ENCODE measurements at regions not wholly inside any gene's neighbourhood (a gene's known extent, or its start where the extent isn't known, plus 50 kb on each side); places are given as distances from the start of the nearest gene placed in this dataset.

DNA sequence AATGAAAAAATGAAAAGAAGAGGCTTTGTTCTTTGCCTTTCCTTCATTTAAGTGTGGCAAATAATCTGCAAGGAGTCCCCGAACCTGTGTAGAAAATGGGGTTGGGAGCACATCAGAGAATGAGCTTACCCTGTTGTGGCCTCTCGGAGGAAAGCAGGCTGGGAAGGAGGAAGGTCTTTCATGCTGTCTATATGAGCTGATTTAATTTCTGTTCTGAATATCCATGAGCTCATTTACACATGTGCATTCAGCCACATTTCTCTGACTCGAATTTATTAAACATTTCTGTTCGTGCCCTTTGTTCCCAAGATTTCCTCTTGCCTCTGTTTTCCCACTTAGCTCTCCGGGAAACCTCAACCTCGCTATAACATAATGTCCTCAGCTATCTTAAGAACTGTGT, 584.4 kb upstream of the CDH4 start:
- no peak for DNase-seq (ENCODE audit: low read depth, low spot score)

- DNase-seq (ENCODE audit: low read depth, low spot score) = no peak
Observed at GRCh38 chr20:60669211-60669610, 582.9 kb upstream of the CDH4 start.

GRCh38 chr20:60676011-60676410, 576.0 kb upstream of the CDH4 start:
- no peak for DNase-seq (ENCODE audit: low read depth, low spot score)

- DNase-seq (ENCODE audit: low read depth, low spot score) = no peak
Observed at GRCh38 chr20:60677819-60678218, 574.2 kb upstream of the CDH4 start.

- no peak for DNase-seq (ENCODE audit: low read depth, low spot score)
Observed at GRCh38 chr20:60680554-60680953, 571.5 kb upstream of the CDH4 start.

DNA sequence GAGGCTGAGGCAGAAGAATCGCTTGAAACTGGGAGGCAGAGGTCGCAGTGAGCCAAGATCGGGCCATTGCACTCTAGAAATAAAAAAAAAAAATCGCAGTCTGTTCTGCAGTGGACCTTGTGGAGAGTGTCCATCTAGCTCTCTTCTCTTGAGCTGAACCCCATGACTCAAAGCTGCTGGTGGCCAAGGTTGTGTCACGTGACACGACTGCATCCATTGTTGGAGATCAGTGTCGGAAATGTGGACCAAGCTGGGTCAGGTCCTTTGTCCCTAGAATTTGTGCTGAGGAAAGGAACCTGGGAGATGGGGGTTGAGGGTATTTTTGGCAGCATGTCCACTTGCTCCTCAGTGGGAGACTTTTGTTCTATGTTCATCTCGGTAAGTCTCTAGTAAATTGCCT, 564.8 kb upstream of the CDH4 start:
- no peak for DNase-seq (ENCODE audit: low read depth, low spot score)

GRCh38 chr20:60690771-60691170, 561.3 kb upstream of the CDH4 start:
- DNase-seq (ENCODE audit: low read depth, low spot score) = no peak

DNA sequence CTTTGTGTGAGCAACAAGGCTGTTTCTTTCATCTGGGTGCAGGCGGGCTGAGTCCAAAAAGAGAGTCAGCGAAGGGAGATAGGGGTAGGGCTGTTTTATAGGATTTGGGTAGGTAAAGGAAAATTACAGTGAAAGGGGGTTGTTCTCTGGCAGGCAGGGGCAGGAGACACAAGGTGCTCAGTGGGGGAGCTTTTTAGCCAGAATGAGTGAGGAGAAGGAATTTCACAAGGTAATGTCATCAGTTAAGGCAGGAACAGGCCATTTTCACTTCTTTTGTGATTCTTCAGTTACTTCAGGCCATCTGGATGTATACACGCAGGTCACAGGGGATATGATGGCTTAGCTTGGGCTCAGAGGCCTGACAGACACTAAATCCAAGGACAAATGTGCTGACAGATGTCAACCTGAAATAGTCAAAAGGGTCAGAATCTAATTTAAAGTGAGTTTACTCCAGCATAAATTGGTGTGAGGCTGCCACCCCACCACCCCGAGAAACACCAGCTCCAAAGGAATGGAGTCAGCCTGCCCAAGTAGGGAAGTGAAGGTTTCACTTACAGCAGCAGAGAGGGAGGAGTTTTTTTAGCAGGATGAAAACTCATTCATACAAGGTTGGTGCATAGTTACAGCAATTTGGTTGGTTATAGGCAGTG, 560.0 kb upstream of the CDH4 start:
- DNase-seq (ENCODE audit: low read depth, low spot score) = no peak

GRCh38 chr20:60693496-60694133, 558.4 kb upstream of the CDH4 start:
- DNase-seq (ENCODE audit: low read depth, low spot score) = no peak

GRCh38 chr20:60694763-60695162, 557.3 kb upstream of the CDH4 start:
- DNase-seq (ENCODE audit: low read depth, low spot score) = no peak

DNA sequence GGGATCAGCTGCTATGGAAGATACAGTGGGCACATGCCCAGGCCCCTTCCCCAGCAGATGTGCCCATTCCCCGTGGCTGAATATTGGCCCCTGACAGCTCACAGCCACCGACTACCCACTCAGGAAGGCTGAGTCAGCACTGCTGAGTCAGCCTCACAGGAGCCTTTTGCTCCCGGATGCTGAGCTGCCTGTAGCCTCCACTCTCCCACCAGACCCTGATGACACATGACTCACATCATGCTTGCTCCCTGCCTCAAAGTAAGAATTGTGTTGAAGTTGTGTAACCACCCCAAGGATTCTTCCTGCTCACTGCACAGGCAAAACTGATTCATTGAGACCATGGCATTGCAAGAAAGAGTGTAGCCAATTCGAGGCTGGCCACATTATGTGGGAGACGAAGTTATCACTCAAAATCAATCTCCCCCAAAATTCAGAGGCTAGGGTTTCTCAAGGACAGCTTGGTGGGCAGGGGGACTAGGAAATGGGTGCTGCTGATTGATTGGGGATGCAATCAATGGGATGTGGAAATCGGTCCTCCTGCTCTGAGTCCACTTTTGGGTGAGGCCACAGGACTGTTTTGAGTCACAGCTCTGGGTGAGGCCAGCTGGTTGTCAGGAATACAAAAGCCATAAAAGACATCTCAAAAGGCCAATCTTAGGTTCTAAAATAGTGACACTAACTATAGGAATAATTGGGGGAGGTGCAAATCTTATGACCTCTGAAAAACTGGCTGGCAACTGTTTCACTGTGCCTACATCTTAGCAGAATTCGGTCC, 556.6 kb upstream of the CDH4 start:
- no peak for DNase-seq (ENCODE audit: low read depth, low spot score)

DNA sequence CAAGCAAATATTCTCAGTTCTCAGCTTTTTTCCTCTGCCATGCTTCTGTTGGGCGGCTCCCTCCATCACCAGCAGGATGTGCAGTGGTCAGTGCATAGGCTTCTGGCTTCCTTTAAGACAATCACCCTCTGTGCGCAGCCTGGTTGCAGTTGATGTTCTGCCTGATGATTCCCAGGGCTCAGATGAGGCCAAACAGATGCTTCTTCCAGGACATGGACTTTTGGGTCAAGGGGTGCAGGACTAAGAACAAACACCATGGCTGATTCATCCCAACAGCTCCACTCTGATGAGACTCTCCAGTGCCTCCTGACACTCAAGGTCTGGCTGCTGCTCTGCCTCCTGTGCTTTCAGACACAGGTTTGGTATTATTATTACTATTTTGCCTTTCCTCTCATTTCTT, 554.8 kb upstream of the CDH4 start:
- no peak for DNase-seq (ENCODE audit: low read depth, low spot score)

DNA sequence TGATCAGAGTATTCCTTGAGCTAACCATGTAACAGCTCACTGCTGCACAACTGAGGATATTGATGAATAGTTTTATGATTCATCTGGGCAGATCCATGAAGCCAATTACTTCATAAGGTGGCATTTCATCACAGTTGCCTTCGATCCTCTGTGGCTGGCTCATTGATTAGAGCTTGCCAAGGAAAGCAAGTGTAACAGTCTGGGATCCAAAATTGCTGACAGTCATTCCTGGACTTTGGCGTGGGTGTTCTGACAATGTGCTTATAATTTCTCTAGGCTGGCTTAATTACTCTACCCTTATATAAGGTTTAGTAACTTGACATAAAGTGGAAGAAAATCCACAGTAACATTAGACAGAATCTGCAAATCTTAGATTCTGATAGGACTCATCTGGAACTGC, 551.3 kb upstream of the CDH4 start:
- no peak for DNase-seq (ENCODE audit: low read depth, low spot score)

DNA sequence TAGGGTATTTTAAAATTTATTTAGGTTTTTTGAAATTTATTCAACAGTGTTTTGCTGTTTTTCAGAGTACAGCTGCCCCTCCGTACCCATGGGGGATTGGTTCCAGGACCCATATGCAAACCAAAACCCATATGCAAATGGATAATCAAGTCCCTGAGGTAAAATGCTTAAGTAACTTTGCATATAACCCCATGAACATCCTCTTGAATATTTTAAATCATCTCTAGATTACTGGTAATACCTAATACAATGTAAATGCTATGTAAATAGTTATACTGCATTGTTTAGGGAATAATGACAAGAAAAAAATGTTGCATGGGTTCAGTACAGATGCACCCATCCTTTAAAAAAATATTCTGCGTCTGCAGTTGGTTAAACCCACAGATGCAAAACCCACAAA, 547.9 kb upstream of the CDH4 start:
- no peak for DNase-seq (ENCODE audit: low read depth, low spot score)

DNA sequence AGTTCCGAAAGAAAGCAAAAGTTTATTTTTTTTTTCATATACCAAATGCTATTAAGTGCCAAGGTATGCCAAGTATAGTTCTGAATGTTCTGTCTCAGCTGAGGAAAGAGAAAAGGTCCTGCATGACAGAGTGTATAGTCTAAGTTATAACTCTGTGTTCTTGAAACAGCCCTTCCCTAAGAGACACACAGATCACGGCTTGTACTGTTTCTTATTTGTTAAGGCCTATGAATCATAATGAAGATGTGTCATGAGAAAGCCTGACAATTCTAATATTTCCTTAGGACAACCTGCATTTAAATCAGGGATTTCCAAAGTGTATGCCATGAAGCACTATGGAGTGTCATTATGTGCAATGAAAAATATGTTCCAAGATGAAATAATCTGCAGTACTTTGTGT, 538.7 kb upstream of the CDH4 start:
- DNase-seq (ENCODE audit: low read depth, low spot score) = no peak

- no peak for DNase-seq (ENCODE audit: low read depth, low spot score)
Observed at GRCh38 chr20:60715172-60715571, 536.9 kb upstream of the CDH4 start.

- no peak for DNase-seq (ENCODE audit: low read depth, low spot score)
Observed at GRCh38 chr20:60718743-60719480, 533.1 kb upstream of the CDH4 start.

GRCh38 chr20:60725311-60725906, 526.7 kb upstream of the CDH4 start:
- no peak for DNase-seq (ENCODE audit: low read depth, low spot score)

DNA sequence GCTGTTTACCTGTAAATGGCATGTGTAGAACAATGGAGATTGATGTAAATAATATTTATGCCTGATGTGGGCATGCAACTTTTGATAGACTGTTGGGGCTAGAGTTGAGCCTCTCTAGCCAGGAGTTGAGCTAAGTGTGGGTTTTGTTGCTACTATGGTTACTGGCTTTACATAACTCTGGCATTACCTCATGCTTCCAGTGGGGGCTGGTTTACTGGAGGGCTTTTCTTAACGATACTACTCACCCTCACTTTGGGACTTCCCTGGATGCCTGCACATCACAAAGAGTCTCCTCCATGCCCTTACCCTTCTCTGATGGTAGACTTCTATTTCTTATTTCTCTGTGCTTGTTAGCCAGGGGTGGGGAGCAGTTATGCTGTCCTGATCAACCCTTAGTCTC, 524.6 kb upstream of the CDH4 start:
- DNase-seq (ENCODE audit: low read depth, low spot score) = no peak

DNA sequence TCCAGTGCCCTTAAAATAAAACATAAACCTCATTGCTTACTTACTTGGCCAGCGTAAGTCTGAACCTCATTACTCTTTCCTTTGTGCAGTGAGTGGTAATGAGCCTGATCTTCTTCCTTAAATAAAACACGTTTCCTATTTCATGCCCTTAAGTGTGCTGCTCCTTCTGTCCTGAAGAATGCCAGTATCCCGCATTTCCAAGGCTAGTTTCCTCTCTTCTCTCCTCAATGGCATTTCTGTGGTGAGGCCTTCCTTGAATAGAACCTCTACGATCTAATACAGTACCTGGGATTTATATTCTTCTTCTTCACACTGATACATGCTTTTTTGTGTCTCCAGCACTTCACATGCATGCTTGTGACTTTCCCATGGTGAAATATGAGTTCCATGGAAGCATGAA, 523.4 kb upstream of the CDH4 start:
- no peak for DNase-seq (ENCODE audit: low read depth, low spot score)

DNA sequence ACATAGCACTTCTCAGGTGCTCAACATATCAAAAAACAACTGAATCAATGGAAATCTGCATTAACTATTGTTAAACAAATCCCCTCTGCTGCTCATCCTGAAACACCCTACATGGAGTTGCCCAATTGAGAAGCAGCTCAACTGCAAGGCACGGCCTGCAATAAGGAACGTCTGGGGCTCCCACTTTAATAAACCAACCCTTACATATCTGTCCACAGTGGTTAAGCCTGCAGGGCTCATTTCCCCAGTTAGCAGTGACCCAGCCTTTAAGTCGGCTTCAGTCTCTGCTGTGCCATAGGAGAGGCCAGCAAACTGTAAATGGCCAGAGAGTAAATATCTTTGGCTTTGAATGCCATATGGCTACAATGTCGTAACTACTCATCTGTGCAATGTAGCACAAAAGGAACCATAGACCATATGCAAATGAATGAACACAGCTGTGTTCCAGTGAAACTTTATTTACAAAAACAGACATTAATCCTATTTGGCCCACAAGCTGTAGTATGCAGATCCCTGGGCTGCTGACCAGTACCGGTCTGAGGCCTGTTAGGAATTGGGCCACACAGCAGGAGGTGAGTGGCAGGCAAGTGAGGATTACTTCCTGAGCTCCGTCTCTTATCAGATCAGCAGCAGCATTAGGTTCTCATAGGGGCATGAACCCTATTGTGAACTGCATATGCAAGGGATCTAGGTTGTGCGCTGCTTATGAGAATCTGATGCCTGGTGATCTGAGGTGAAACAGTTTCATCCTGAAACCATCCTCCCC, 522.7 kb upstream of the CDH4 start:
- no peak for DNase-seq (ENCODE audit: low read depth, low spot score)
